ENCODE measurements at regions not wholly inside any gene's neighbourhood (a gene's known extent, or its start where the extent isn't known, plus 50 kb on each side); places are given as distances from the start of the nearest gene placed in this dataset.
A peak's percentile ranks its signal among the peaks of the same experiment; 100 is the strongest.

DNA sequence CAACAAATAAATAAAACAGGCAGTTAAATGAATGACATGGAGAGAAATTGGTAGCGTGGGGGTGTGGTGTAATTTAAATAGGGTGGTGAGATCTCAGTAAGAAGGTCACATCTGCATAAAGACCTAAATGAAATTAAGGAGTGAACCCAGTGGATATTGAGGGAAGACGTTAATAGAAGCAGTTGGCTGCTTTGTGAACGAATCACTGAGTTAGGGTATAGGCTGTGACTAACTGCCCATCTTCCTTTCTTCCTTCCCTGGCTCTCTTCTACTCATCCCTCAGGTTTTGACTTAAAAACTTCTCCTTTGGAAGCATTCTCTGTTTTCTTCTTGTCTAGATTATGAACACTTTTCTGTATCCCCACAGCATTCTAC is 64.7 kb downstream of the BTG1 start:
- H3K79me2 ChIP-seq (ENCODE audit: insufficient read depth, low read length) = peaks cover 27% of the 10 kb centered on the region
- no peaks in the 10 kb centered on the region for H4K20me1 ChIP-seq (ENCODE audit: insufficient read depth, low read length)
- H3K27ac ChIP-seq (ENCODE audit: low read length) = peak overlapping the region; percentile 94
- H3K27me3 ChIP-seq (ENCODE audit: insufficient read depth, low read length, poor library complexity) = no peaks in the 10 kb centered on the region
- peak overlapping the region; percentile 68 for H3K4me2 ChIP-seq (ENCODE audit: insufficient read depth, low read length)
- peak overlapping the region; percentile 6 to 44; a peak in 2 of 4 replicates for H3K4me3 ChIP-seq (ENCODE audit: low read depth in 1 of 2, low read length in 2 of 2)
- TF ChIP-seq, protein P1, sequence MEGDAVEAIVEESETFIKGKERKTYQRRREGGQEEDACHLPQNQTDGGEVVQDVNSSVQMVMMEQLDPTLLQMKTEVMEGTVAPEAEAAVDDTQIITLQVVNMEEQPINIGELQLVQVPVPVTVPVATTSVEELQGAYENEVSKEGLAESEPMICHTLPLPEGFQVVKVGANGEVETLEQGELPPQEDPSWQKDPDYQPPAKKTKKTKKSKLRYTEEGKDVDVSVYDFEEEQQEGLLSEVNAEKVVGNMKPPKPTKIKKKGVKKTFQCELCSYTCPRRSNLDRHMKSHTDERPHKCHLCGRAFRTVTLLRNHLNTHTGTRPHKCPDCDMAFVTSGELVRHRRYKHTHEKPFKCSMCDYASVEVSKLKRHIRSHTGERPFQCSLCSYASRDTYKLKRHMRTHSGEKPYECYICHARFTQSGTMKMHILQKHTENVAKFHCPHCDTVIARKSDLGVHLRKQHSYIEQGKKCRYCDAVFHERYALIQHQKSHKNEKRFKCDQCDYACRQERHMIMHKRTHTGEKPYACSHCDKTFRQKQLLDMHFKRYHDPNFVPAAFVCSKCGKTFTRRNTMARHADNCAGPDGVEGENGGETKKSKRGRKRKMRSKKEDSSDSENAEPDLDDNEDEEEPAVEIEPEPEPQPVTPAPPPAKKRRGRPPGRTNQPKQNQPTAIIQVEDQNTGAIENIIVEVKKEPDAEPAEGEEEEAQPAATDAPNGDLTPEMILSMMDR (IDR thresholded peaks at IDR 0.05; ENCODE audit: borderline replicate concordance, extremely low read depth, low read length, poor library complexity, severe bottlenecking) = no peak
- no peak for TF ChIP-seq EZH2 (IDR thresholded peaks at IDR 0.05; ENCODE audit: borderline replicate concordance, low read depth, low read length, severe bottlenecking)
- H3K36me3 ChIP-seq (ENCODE audit: insufficient read depth, low read length) = no peaks in the 10 kb centered on the region
- DNase-seq = no peak
- ATAC-seq (ENCODE audit: insufficient read depth, low read depth) = peak; percentile 4; the same call in 2 of the 3 replicates
- H3K9ac ChIP-seq (ENCODE audit: low read depth, low read length) = peak overlapping the region; percentile 52
- H3K4me1 ChIP-seq (ENCODE audit: insufficient read depth, low read length) = peaks cover 49% of the 10 kb centered on the region
- H2AFZ ChIP-seq (ENCODE audit: low read depth, low read length) = peak overlapping the region; percentile 36; the same call in 1 of the 2 replicates
- no peaks in the 10 kb centered on the region for H3K9me3 ChIP-seq (ENCODE audit: insufficient read depth, low read length, severe bottlenecking)

DNA sequence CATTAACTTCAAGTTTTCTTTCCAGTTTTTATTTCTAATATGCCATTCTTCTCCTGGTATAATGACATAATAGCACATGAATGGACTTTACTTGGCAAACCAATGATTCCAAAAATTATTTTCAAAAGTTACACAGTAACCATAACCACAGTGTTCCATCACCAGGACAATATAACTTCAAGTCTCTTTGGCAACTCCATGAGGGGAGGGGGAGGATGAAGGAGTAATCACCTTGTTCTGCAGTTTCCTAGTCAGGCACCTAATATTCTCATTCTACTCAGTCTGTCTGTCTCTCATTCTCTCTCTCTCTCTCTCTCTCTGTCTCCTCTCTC is 66.6 kb downstream of the BTG1 start:
- Histone ChIP-seq H3K79me2 (ENCODE audit: insufficient read depth, low read length) (peaks cover 27% of the 10 kb centered on the region; the same call in 1 of the 2 replicates), H3K27ac (ENCODE audit: low read length) (peak overlapping the region; percentile 33), H3K4me1 (ENCODE audit: insufficient read depth, low read length) (peaks cover 59% of the 10 kb centered on the region), H3K36me3 (ENCODE audit: insufficient read depth, low read length) (no peaks in the 10 kb centered on the region), H3K9ac (ENCODE audit: low read depth, low read length) (no peak overlapping the region), H3K27me3 (ENCODE audit: insufficient read depth, low read length, poor library complexity) (no peaks in the 10 kb centered on the region), H3K4me2 (ENCODE audit: insufficient read depth, low read length) (no peak overlapping the region), H3K4me3 (ENCODE audit: low read depth in 1 of 2, low read length in 2 of 2) (no peak overlapping the region), H4K20me1 (ENCODE audit: insufficient read depth, low read length) (no peaks in the 10 kb centered on the region), H3K9me3 (ENCODE audit: insufficient read depth, low read length, severe bottlenecking) (no peaks in the 10 kb centered on the region), H2AFZ (ENCODE audit: low read depth, low read length) (no peak overlapping the region)
- DNase-seq = no peak
- TF ChIP-seq, protein P1 (IDR thresholded peaks at IDR 0.05; ENCODE audit: borderline replicate concordance, extremely low read depth, low read length, poor library complexity, severe bottlenecking) = no peak
- TF ChIP-seq EZH2 (IDR thresholded peaks at IDR 0.05; ENCODE audit: borderline replicate concordance, low read depth, low read length, severe bottlenecking) = no peak
- ATAC-seq (ENCODE audit: insufficient read depth, low read depth) = no peak

DNA sequence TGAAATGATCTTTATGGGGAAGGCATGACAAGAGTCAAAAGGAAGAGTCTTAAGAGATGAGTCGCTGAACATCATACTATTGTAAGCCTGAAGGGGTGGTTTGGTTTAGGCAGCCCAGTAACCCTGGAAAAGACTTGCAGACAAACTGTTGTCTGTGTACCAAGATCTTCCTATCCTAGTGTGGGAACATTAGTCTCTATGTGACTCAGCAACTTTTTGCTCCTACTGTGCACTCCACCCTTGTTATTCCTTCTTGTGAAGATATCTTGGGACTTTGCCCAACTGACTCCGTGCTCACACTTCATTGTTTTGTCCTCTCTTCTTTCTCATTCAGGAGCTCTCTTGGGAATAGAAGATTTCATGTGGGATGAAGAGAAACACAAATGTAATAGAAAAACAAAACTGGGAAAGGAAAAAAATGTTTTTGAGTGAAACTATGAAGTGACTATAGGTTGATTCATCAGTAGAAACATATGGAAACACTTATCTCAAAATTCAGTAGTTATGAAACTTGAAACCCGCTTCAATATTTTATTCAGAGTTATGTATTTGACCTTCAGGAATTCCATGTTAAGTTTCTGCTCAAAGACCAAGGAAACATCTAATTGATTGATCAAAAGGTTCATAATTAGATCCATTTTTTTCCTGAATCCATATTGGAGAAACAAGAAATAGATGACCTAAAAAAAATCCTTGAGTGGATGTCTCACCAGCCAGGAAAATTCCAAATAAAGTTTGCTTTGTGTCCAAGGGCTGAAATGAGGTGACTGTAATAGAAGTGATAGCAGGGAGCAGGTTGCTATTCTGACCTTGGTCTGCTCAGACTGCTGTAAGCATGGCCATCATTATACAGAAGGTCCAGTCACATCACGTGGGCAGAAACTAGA is 67.2 kb downstream of the BTG1 start:
- H2AFZ ChIP-seq (ENCODE audit: low read depth, low read length) = no peak overlapping the region
- peak overlapping the region; percentile 33 for H3K27ac ChIP-seq (ENCODE audit: low read length)
- H3K4me3 ChIP-seq (ENCODE audit: low read depth in 1 of 2, low read length in 2 of 2) = no peak overlapping the region

More for the DNA sequence above, 67.2 kb downstream of the BTG1 start:
- Histone ChIP-seq H4K20me1 (ENCODE audit: insufficient read depth, low read length) (no peaks in the 10 kb centered on the region), H3K4me1 (ENCODE audit: insufficient read depth, low read length) (peaks cover 59% of the 10 kb centered on the region), H3K9ac (ENCODE audit: low read depth, low read length) (no peak overlapping the region), H3K36me3 (ENCODE audit: insufficient read depth, low read length) (no peaks in the 10 kb centered on the region), H3K27me3 (ENCODE audit: insufficient read depth, low read length, poor library complexity) (no peaks in the 10 kb centered on the region), H3K9me3 (ENCODE audit: insufficient read depth, low read length, severe bottlenecking) (no peaks in the 10 kb centered on the region), H3K79me2 (ENCODE audit: insufficient read depth, low read length) (peaks cover 25% of the 10 kb centered on the region; the same call in 1 of the 2 replicates), H3K4me2 (ENCODE audit: insufficient read depth, low read length) (no peak overlapping the region)
- no peak for TF ChIP-seq EZH2 (IDR thresholded peaks at IDR 0.05; ENCODE audit: borderline replicate concordance, low read depth, low read length, severe bottlenecking)
- TF ChIP-seq, protein P1 (IDR thresholded peaks at IDR 0.05; ENCODE audit: borderline replicate concordance, extremely low read depth, low read length, poor library complexity, severe bottlenecking) = no peak
- ATAC-seq (ENCODE audit: insufficient read depth, low read depth) (no peak), DNase-seq (no peak)
